GM23338 (cell line): ENCODE measurements at regions not wholly inside any gene's neighbourhood (a gene's known extent, or its start where the extent isn't known, plus 50 kb on each side); places are given as distances from the start of the nearest gene placed in this dataset.

Source experiments
- ATAC-seq: fragments of 200-7000 bp; cut with Tn5 transposase; 3 replicates; pipeline ENCODE4 v1.9.1; 2020
- DNase-seq: peaks from one replicate; pipeline ENCODE4 v3.0.0-alpha.2; 2015; ENCODE audit warnings: low spot score
- H2AFZ ChIP-seq: fragments of 200-600 bp; sonication (generic); 2 replicates; pipeline ENCODE4 v1.8.0; 2016; ENCODE audit warnings: antibody characterized with exemption, mild to moderate bottlenecking, moderate library complexity
- H3F3A ChIP-seq: fragments of 200-600 bp; sonication (generic); replicated peaks from 2 replicates; pipeline ENCODE4 v1.8.0; 2017; ENCODE audit warnings: antibody characterized with exemption, mixed run types, low read depth
- H3K27ac ChIP-seq: fragments of 200-600 bp; sonication (generic); 2 replicates; pipeline ENCODE4 v1.6.1; 2016; ENCODE audit warnings: low read depth
- H3K27me3 ChIP-seq: fragments of 200-600 bp; sonication (generic); 2 replicates; pipeline ENCODE4 v1.8.0; 2016; ENCODE audit warnings: mild to moderate bottlenecking, mixed run types, moderate library complexity; ENCODE audit not compliant: insufficient read depth
- H3K36me3 ChIP-seq: fragments of 200-600 bp; sonication (generic); 2 replicates; pipeline ENCODE4 v1.8.0; 2016; ENCODE audit warnings: mild to moderate bottlenecking; ENCODE audit not compliant: insufficient read depth
- H3K4me1 ChIP-seq: fragments of 200-600 bp; sonication (generic); 2 replicates; pipeline ENCODE4 v1.8.0; 2016; ENCODE audit warnings: mild to moderate bottlenecking, moderate library complexity; ENCODE audit not compliant: insufficient read depth
- H3K4me2 ChIP-seq: fragments of 200-600 bp; sonication (generic); 2 replicates; pipeline ENCODE4 v1.7.1; 2017; ENCODE audit warnings: mixed run types
- H3K4me3 ChIP-seq: fragments of 200-600 bp; sonication (generic); 2 replicates; pipeline ENCODE4 v1.6.1; 2016; ENCODE audit warnings: mixed run types
- H3K79me2 ChIP-seq: fragments of 200-600 bp; sonication (generic); replicated peaks from 2 replicates; pipeline ENCODE4 v1.8.0; 2017; ENCODE audit warnings: mild to moderate bottlenecking; ENCODE audit not compliant: insufficient read depth
- H3K9me2 ChIP-seq: fragments of 200-600 bp; sonication (generic); 2 replicates; pipeline ENCODE4 v1.8.0; 2017; ENCODE audit not compliant: insufficient read depth
- H4K20me1 ChIP-seq: fragments of 200-600 bp; sonication (generic); replicated peaks from 2 replicates; pipeline ENCODE4 v1.8.0; 2017; ENCODE audit warnings: mild to moderate bottlenecking; ENCODE audit not compliant: insufficient read depth
- H3K27ac Mint-ChIP-seq: 2 replicates; pipeline ENCODE4 v1.8.0; 2020; ENCODE audit warnings: inconsistent platforms, mild to moderate bottlenecking, moderate library complexity, mixed read lengths
- H3K27me3 Mint-ChIP-seq: 3 replicates; pipeline ENCODE4 v1.8.0; 2022; ENCODE audit warnings: low read depth, mild to moderate bottlenecking, moderate library complexity, mixed read lengths, inconsistent platforms; ENCODE audit not compliant: insufficient read depth, poor library complexity
- H3K36me3 Mint-ChIP-seq: 3 replicates; pipeline ENCODE4 v1.8.0; 2021; ENCODE audit warnings: low read depth, mild to moderate bottlenecking, inconsistent platforms, moderate library complexity, mixed read lengths
- H3K4me1 Mint-ChIP-seq: 3 replicates; pipeline ENCODE4 v1.8.0; 2020; ENCODE audit warnings: mild to moderate bottlenecking, inconsistent platforms, mixed read lengths
- H3K4me3 Mint-ChIP-seq: 3 replicates; pipeline ENCODE4 v1.8.0; 2021; ENCODE audit warnings: moderate library complexity, mild to moderate bottlenecking, inconsistent platforms, mixed read lengths
- H3K9me3 Mint-ChIP-seq: 3 replicates; pipeline ENCODE4 v1.8.0; 2020; ENCODE audit warnings: moderate library complexity, mild to moderate bottlenecking, inconsistent platforms, mixed read lengths
- ETS1 ChIP-seq: IDR thresholded peaks from 2 replicates; pipeline ENCODE4 v1.6.1; 2016; ENCODE audit warnings: antibody characterized with exemption
- EZH2 ChIP-seq: fragments of 200-600 bp; sonication (generic); IDR thresholded peaks from one replicate; pipeline ENCODE4 v1.8.0; 2017; ENCODE audit warnings: antibody characterized with exemption, mild to moderate bottlenecking, low read depth; ENCODE audit not compliant: unreplicated experiment
- EZH2phosphoT487 ChIP-seq: fragments of 200-600 bp; sonication (generic); IDR thresholded peaks from one replicate; pipeline ENCODE4 v1.8.1; 2018; ENCODE audit warnings: antibody characterized with exemption; ENCODE audit not compliant: unreplicated experiment
- JUNB ChIP-seq: IDR thresholded peaks from one replicate; pipeline ENCODE4 v1.6.1; 2016; ENCODE audit warnings: antibody characterized with exemption; ENCODE audit not compliant: unreplicated experiment
- NANOG ChIP-seq: IDR thresholded peaks from 2 replicates; pipeline ENCODE4 v1.6.1; 2016; ENCODE audit warnings: antibody characterized with exemption, borderline replicate concordance
- POLR2AphosphoS5 ChIP-seq: IDR thresholded peaks from 2 replicates; pipeline ENCODE4 v1.6.1; 2016; ENCODE audit warnings: antibody characterized with exemption, low read depth
- REST ChIP-seq: IDR thresholded peaks from one replicate; pipeline ENCODE4 v1.6.1; 2018; ENCODE audit warnings: antibody characterized with exemption; ENCODE audit not compliant: unreplicated experiment
- STAT1 ChIP-seq: IDR thresholded peaks from one replicate; pipeline ENCODE4 v1.6.1; 2016; ENCODE audit warnings: antibody characterized with exemption; ENCODE audit not compliant: unreplicated experiment
- ZNF114 ChIP-seq: fragments of 250-450 bp; sonication (Bioruptor Pico); IDR thresholded peaks from 2 replicates; pipeline ENCODE4 v1.5.0; 2020; ENCODE audit warnings: mild to moderate bottlenecking, moderate library complexity
- ZNF331 ChIP-seq: fragments of 250-450 bp; sonication (Bioruptor Pico); IDR thresholded peaks from 2 replicates; pipeline ENCODE4 v1.5.0; 2020; ENCODE audit warnings: low read depth, mild to moderate bottlenecking, moderate library complexity
- ZNF462 ChIP-seq: fragments of 250-450 bp; sonication (Bioruptor Pico); IDR thresholded peaks from 2 replicates; pipeline ENCODE4 v1.5.0; 2020; ENCODE audit warnings: mild to moderate bottlenecking, moderate library complexity

- TF ChIP-seq NANOG, result no peak
- Mint-ChIP-seq H3K4me3 (no peak overlapping the region), H3K36me3 (no peaks in the 10 kb centered on the region), H3K9me3 (no peaks in the 10 kb centered on the region; the same call in 2 of the 3 replicates), H3K27ac (no peak overlapping the region), H3K4me1 (peaks cover 8% of the 10 kb centered on the region), H3K27me3 (no peaks in the 10 kb centered on the region)
- no peak overlapping the region for H3K4me2 ChIP-seq
- H3K36me3 ChIP-seq, result no peaks in the 10 kb centered on the region
- no peak overlapping the region for H2AFZ ChIP-seq
- H3K27ac ChIP-seq, result no peak overlapping the region
- no peaks in the 10 kb centered on the region for H3K79me2 ChIP-seq
- H4K20me1 ChIP-seq, result no peaks in the 10 kb centered on the region
- no peaks in the 10 kb centered on the region for H3K9me2 ChIP-seq
- no peak for DNase-seq
- peaks cover 3% of the 10 kb centered on the region for H3K4me1 ChIP-seq
- no peaks in the 10 kb centered on the region for H3F3A ChIP-seq
- ATAC-seq, result no peak
- H3K4me3 ChIP-seq, result no peak overlapping the region
- H3K27me3 ChIP-seq, result no peaks in the 10 kb centered on the region
Measured at GRCh38 chr9:19651681-19652080, 137.2 kb downstream of the SLC24A2 start.

GRCh38 chr9:19650312-19650711 lies 138.5 kb downstream of the SLC24A2 start:
- Histone ChIP-seq H3K79me2 (no peaks in the 10 kb centered on the region), H3K36me3 (no peaks in the 10 kb centered on the region), H3K4me3 (no peak overlapping the region), H3K27me3 (no peaks in the 10 kb centered on the region), H2AFZ (no peak overlapping the region), H4K20me1 (no peaks in the 10 kb centered on the region), H3K4me1 (no peaks in the 10 kb centered on the region), H3K4me2 (no peak overlapping the region), H3F3A (no peaks in the 10 kb centered on the region), H3K9me2 (no peaks in the 10 kb centered on the region), H3K27ac (no peak overlapping the region)
- Mint-ChIP-seq H3K27me3 (no peaks in the 10 kb centered on the region), H3K9me3 (no peaks in the 10 kb centered on the region), H3K36me3 (no peaks in the 10 kb centered on the region), H3K27ac (no peak overlapping the region), H3K4me3 (no peak overlapping the region), H3K4me1 (no peaks in the 10 kb centered on the region)
- no peak for ATAC-seq
- DNase-seq, result no peak
- TF ChIP-seq POLR2AphosphoS5 (no peak), JUNB (no peak), EZH2 (no peak), ZNF462 (CRISPR knock-in tag) (no peak), ETS1 (no peak), STAT1 (no peak), ZNF114 (CRISPR knock-in tag) (no peak), REST (no peak), EZH2phosphoT487 (no peak), ZNF331 (CRISPR knock-in tag) (no peak)
